ENCODE measurements at regions not wholly inside any gene's neighbourhood (a gene's known extent, or its start where the extent isn't known, plus 50 kb on each side); places are given as distances from the start of the nearest gene placed in this dataset.

GRCh38 chr6:71490876-71491275 is 202.3 kb downstream of the OGFRL1 start:
- no peak for TF ChIP-seq POLR2A (IDR thresholded peaks at IDR 0.05)
- TF ChIP-seq, protein P1, sequence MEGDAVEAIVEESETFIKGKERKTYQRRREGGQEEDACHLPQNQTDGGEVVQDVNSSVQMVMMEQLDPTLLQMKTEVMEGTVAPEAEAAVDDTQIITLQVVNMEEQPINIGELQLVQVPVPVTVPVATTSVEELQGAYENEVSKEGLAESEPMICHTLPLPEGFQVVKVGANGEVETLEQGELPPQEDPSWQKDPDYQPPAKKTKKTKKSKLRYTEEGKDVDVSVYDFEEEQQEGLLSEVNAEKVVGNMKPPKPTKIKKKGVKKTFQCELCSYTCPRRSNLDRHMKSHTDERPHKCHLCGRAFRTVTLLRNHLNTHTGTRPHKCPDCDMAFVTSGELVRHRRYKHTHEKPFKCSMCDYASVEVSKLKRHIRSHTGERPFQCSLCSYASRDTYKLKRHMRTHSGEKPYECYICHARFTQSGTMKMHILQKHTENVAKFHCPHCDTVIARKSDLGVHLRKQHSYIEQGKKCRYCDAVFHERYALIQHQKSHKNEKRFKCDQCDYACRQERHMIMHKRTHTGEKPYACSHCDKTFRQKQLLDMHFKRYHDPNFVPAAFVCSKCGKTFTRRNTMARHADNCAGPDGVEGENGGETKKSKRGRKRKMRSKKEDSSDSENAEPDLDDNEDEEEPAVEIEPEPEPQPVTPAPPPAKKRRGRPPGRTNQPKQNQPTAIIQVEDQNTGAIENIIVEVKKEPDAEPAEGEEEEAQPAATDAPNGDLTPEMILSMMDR (IDR thresholded peaks at IDR 0.05), result no peak
